ENCODE measurements at regions not wholly inside any gene's neighbourhood (a gene's known extent, or its start where the extent isn't known, plus 50 kb on each side); places are given as distances from the start of the nearest gene placed in this dataset.

- TF ChIP-seq CTCF (IDR thresholded peaks at IDR 0.05 in 2 of 3, conservative IDR thresholded peaks at IDR 0.05 in 1 of 3; ENCODE audit: borderline replicate concordance in 1 of 3, insufficient read depth in 1 of 3, low read depth in 2 of 3, low read length in 2 of 3) (no peak), POLR2A (IDR thresholded peaks at IDR 0.05; ENCODE audit: borderline replicate concordance, extremely low read depth, insufficient read depth, insufficient read length) (no peak), FOSL1 (IDR thresholded peaks at IDR 0.05; ENCODE audit: low read depth) (peak; percentile 58; the same call in 1 of the 2 replicates), CEBPB (IDR thresholded peaks at IDR 0.05; ENCODE audit: low read depth) (no peak), SRF (IDR thresholded peaks at IDR 0.05; ENCODE audit: low read depth) (no peak), RAD21 (IDR thresholded peaks at IDR 0.05; ENCODE audit: low read depth) (no peak), ZFX (IDR thresholded peaks at IDR 0.05) (no peak), ATF3 (IDR thresholded peaks at IDR 0.05) (no peak)
Measured at GRCh38 chr10:28984431-28984830, 304.4 kb upstream of the LYZL1 start (continued).

GRCh38 chr10:28985137-28985885, 303.6 kb upstream of the LYZL1 start:
- Histone ChIP-seq H2AFZ (ENCODE audit: low read depth, low read length, poor library complexity, severe bottlenecking) (no peak overlapping the region), H3K27ac (ENCODE audit: low read depth, low read length) (no peak overlapping the region), H3K4me3 (replicated peaks in 1 of 2; ENCODE audit: low read depth in 1 of 2, low read length in 2 of 2) (no peak overlapping the region), H3K9me2 (ENCODE audit: insufficient read depth) (no peaks in the 10 kb centered on the region), H3K27me3 (ENCODE audit: insufficient read depth, low read length) (no peaks in the 10 kb centered on the region), H3K9ac (ENCODE audit: low read length) (no peak overlapping the region), H4K20me1 (ENCODE audit: insufficient read depth) (no peaks in the 10 kb centered on the region), H3K4me2 (ENCODE audit: low read length) (no peak overlapping the region), H3K36me3 (ENCODE audit: control insufficient read depth in 1 of 2, insufficient read depth in 2 of 2, low read length in 2 of 2) (no peaks in the 10 kb centered on the region), H3K4me1 (ENCODE audit: control insufficient read depth in 1 of 2, insufficient read depth in 2 of 2, low read length in 2 of 2) (peaks cover 6 to 22% of the 10 kb centered on the region in 2 experiments), H3K79me2 (ENCODE audit: insufficient read depth, low read length) (no peaks in the 10 kb centered on the region), H3K9me3 (ENCODE audit: control insufficient read depth in 1 of 2, insufficient read depth in 1 of 2, low read depth in 1 of 2, low read length in 2 of 2) (no peaks in the 10 kb centered on the region)
- DNase-seq (ENCODE audit: low read depth, low spot score) (no peak), ATAC-seq (no peak)
- TF ChIP-seq SRF (IDR thresholded peaks at IDR 0.05; ENCODE audit: low read depth) (no peak), YY1 (IDR thresholded peaks at IDR 0.05; ENCODE audit: extremely low read depth, insufficient replicate concordance, low read depth, low read length) (no peak), CBX3 (IDR thresholded peaks at IDR 0.05; ENCODE audit: low read depth) (no peak), EGR1 (IDR thresholded peaks at IDR 0.05; ENCODE audit: low read depth) (no peak), ZFX (IDR thresholded peaks at IDR 0.05) (no peak), CTCF (IDR thresholded peaks at IDR 0.05 in 2 of 3, conservative IDR thresholded peaks at IDR 0.05 in 1 of 3; ENCODE audit: borderline replicate concordance in 1 of 3, insufficient read depth in 1 of 3, low read depth in 2 of 3, low read length in 2 of 3) (no peak), POLR2A (IDR thresholded peaks at IDR 0.05; ENCODE audit: borderline replicate concordance, extremely low read depth, insufficient read depth, insufficient read length) (no peak), TCF7L2 (IDR thresholded peaks at IDR 0.05; ENCODE audit: borderline replicate concordance, extremely low read depth, insufficient read depth, insufficient read length) (no peak)
- intact Hi-C loops (cut with micrococcal nuclease) = no loop called here
- CTCF ChIA-PET = interaction anchor here (1.7 kb wide), 1 partner anchor 321 kb away, joined by 4 read pairs; no protein-coding TSS in a partner anchor
- no TSS peak for BruUV-seq (replicated peaks)
- RAD21 ChIA-PET (ENCODE audit: low non-redundant PET in 1 of 2, low total read pairs in 2 of 2, uncharacterized antibody in 2 of 2, unreplicated experiment in 2 of 2) = no interaction called here
- POLR2A ChIA-PET = no interaction called here

All from HCT116 (cell line).